SK-N-MC (cell line): ENCODE measurements at regions not wholly inside any gene's neighbourhood (a gene's known extent, or its start where the extent isn't known, plus 50 kb on each side); places are given as distances from the start of the nearest gene placed in this dataset.

ENCODE experiments used
- DNase-seq: peaks from one replicate; pipeline ENCODE4 v3.0.0-alpha.2; 2011; ENCODE audit warnings: low read depth, low spot score
- H3K27ac ChIP-seq: fragments of 200-600 bp; sonication (generic); 2 replicates; pipeline ENCODE4 v1.5.1; 2016; ENCODE audit warnings: mixed run types
- H3K36me3 ChIP-seq: fragments of 200-600 bp; sonication (generic); 2 replicates; pipeline ENCODE4 v1.6.1; 2017; ENCODE audit warnings: antibody characterized with exemption, low read length, mixed read lengths; ENCODE audit not compliant: insufficient read depth
- H3K4me3 ChIP-seq: fragments of 200-600 bp; sonication (generic); 2 replicates; pipeline ENCODE4 v1.5.1; 2016
- H3K9ac ChIP-seq: fragments of 200-600 bp; sonication (generic); 2 replicates; pipeline ENCODE4 v1.8.0; 2017; ENCODE audit warnings: mixed run types, mixed read lengths; ENCODE audit not compliant: insufficient read length
- H3K9me3 ChIP-seq: fragments of 200-600 bp; sonication (generic); 2 replicates; pipeline ENCODE4 v1.6.1; 2017; ENCODE audit warnings: low read depth, mild to moderate bottlenecking, antibody characterized with exemption, low read length, moderate library complexity, mixed read lengths
- EZH2 ChIP-seq: fragments of 200-600 bp; sonication (generic); IDR thresholded peaks from one replicate; pipeline ENCODE4 v1.6.1; 2017; ENCODE audit warnings: antibody characterized with exemption
- FOXP2 ChIP-seq: optimal IDR thresholded peaks from 2 replicates; pipeline ENCODE3; 2011; ENCODE audit warnings: mild to moderate bottlenecking, moderate library complexity; ENCODE audit not compliant: insufficient read depth; ENCODE audit errors: extremely low read length, control extremely low read depth
- POLR2AphosphoS5 ChIP-seq: IDR thresholded peaks from 2 replicates; pipeline ENCODE4 v1.6.1; 2012; ENCODE audit warnings: mild to moderate bottlenecking, low read depth, low read length, borderline replicate concordance

- TF ChIP-seq FOXP2: no peak
- TF ChIP-seq POLR2AphosphoS5: no peak
- no peak for TF ChIP-seq EZH2
- no peak overlapping the region for H3K9ac ChIP-seq
- no peak for DNase-seq
- no peak overlapping the region for H3K27ac ChIP-seq
- no peaks in the 10 kb centered on the region for H3K36me3 ChIP-seq
- no peak overlapping the region for H3K4me3 ChIP-seq
- no peaks in the 10 kb centered on the region for H3K9me3 ChIP-seq
These were observed 213.7 kb downstream of the TTC32 start for GRCh38 chr2:19688059-19688458.

- DNase-seq: no peak
- Histone ChIP-seq H3K9me3 (no peaks in the 10 kb centered on the region), H3K36me3 (no peaks in the 10 kb centered on the region), H3K27ac (no peak overlapping the region), H3K9ac (no peak overlapping the region), H3K4me3 (no peak overlapping the region)
- TF ChIP-seq EZH2: no peak
- TF ChIP-seq FOXP2: no peak
- TF ChIP-seq POLR2AphosphoS5: no peak
These were observed 214.6 kb downstream of the TTC32 start for GRCh38 chr2:19687017-19687659.

DNA sequence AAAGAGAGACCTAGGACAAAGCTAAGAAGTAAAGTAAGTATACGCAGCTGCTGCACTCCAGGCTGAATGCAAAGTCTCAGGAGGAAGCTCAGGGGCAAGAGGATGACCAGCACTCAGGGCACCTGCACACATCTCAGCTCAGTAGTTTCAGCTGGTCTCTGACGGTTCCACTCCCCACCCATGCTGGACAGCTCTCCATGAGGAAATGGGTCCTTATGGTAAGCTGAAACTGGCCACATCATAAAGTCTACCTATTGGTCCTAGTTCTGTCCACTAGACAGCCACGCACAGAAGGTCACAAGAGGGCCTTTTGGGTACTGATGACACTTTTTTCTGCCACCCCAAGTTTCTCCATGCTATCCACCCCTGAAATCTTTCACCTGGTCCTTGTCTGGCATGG lies 215.3 kb downstream of the TTC32 start:
- H3K4me3 ChIP-seq: no peak overlapping the region
- TF ChIP-seq POLR2AphosphoS5 (no peak), FOXP2 (no peak), EZH2 (no peak)
- no peaks in the 10 kb centered on the region for H3K9me3 ChIP-seq
- no peak overlapping the region for H3K27ac ChIP-seq
- no peaks in the 10 kb centered on the region for H3K36me3 ChIP-seq
- no peak overlapping the region for H3K9ac ChIP-seq
- DNase-seq: no peak

DNA sequence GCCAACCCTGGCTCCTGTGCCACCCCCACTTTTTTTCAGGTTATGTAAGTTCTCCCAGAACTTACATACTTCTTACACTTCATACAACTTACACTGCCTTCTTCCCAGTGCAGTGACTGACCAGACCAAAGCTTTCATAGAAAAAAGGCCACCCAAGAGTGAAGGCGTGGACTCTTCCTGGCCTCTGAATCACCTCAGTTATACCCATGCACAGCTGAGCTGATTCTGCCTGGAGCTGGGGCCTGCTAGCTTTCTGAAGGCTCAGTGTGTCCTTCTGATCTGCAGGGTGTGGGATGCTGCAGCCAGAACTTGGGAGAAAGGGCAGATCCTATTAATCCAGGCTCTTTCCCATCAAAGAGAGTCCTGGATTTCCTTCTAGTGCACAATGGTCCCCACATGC lies 216.1 kb downstream of the TTC32 start:
- no peaks in the 10 kb centered on the region for H3K36me3 ChIP-seq
- H3K4me3 ChIP-seq: no peak overlapping the region
- TF ChIP-seq EZH2 (no peak), FOXP2 (no peak), POLR2AphosphoS5 (no peak)
- H3K9me3 ChIP-seq: no peaks in the 10 kb centered on the region
- no peak for DNase-seq
- no peak overlapping the region for H3K9ac ChIP-seq
- no peak overlapping the region for H3K27ac ChIP-seq

- TF ChIP-seq EZH2 (no peak), POLR2AphosphoS5 (no peak), FOXP2 (no peak)
- H3K27ac ChIP-seq: no peak overlapping the region
- H3K4me3 ChIP-seq: no peak overlapping the region
These were observed 217.3 kb downstream of the TTC32 start for GRCh38 chr2:19684516-19684915.

DNA sequence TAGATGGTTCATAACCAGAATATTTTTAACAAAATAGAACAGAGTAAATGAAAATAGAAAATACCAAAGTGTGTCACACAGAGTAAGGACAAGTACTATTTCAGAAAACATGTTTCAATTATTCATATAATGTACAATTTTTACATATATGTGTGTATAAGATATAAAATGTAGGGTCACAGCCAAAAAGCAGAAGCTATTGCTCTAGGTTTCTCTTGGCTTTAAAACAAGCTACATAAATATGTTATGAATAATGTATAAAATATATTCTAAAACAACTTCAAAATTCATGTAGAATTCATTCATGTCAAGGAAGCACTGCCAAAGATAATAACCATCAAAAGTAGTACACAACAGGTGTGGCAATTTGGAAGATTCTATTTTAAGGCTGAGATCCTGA lies 218.2 kb downstream of the TTC32 start:
- no peak for TF ChIP-seq POLR2AphosphoS5
- no peak for TF ChIP-seq EZH2
- TF ChIP-seq FOXP2: no peak
- no peak overlapping the region for H3K9ac ChIP-seq
- no peaks in the 10 kb centered on the region for H3K9me3 ChIP-seq
- DNase-seq: no peak
- H3K4me3 ChIP-seq: no peak overlapping the region
- H3K27ac ChIP-seq: no peak overlapping the region
- H3K36me3 ChIP-seq: no peaks in the 10 kb centered on the region

More at GRCh38 chr2:19684516-19684915, 217.3 kb downstream of the TTC32 start:
- DNase-seq: no peak
- Histone ChIP-seq H3K9me3 (no peaks in the 10 kb centered on the region), H3K9ac (no peak overlapping the region), H3K36me3 (no peaks in the 10 kb centered on the region)

- Histone ChIP-seq H3K36me3 (no peaks in the 10 kb centered on the region), H3K9me3 (no peaks in the 10 kb centered on the region), H3K4me3 (no peak overlapping the region), H3K27ac (no peak overlapping the region), H3K9ac (no peak overlapping the region)
- TF ChIP-seq POLR2AphosphoS5: no peak
- TF ChIP-seq FOXP2: no peak
- TF ChIP-seq EZH2: no peak
- no peak for DNase-seq
These were observed 219.3 kb downstream of the TTC32 start for GRCh38 chr2:19682493-19682892.

DNA sequence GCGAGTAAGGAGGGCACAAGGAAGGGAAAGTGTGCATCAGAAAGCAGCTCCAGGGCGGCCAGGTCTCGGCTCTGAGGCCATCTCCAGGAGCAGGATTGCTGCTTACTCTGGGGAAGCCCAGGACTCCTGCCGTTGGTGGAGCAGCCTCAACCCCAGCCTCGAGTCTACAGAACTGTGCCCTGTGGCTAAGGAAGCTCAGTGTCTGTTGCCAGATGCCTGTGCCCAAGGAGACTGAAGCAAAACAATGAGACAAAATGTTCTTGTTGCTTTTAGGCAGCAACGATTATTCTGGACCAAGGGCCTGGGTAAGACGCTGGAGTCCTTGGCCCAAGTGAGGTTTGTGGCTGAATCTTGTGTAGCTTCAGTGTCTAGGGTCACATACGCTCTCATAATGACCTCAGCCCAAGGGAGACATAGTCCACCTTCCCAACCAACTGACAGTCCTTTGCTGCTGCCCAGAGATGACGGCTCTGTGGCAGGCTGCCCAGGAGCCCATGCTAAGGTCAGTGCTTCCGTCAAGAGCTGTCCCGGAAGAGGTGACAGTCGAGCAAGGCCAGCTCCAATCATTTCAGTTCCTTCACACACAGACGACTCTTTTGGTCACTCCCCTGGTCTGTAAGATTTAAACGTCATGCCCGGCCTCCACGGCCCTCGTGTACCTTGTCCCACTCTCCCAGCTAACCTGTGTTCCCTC lies 223.8 kb downstream of the TTC32 start:
- Histone ChIP-seq H3K9me3 (no peaks in the 10 kb centered on the region), H3K4me3 (no peak overlapping the region), H3K27ac (no peak overlapping the region), H3K36me3 (no peaks in the 10 kb centered on the region), H3K9ac (no peak overlapping the region)
- no peak for DNase-seq
- TF ChIP-seq FOXP2 (no peak), EZH2 (no peak), POLR2AphosphoS5 (no peak)
